Renal cortical epithelial cell (primary cell): ENCODE measurements at regions not wholly inside any gene's neighbourhood (a gene's known extent, or its start where the extent isn't known, plus 50 kb on each side); places are given as distances from the start of the nearest gene placed in this dataset.
"Not testable (repeated sequence)": the region's sequence is repeated elsewhere in the genome, so short reads cannot be mapped to it uniquely, and the experiment has no call there.

Experiments used
- DNase-seq: peaks from one replicate; pipeline ENCODE4 v3.0.0-alpha.2; 2011; ENCODE audit warnings: low read depth

DNA sequence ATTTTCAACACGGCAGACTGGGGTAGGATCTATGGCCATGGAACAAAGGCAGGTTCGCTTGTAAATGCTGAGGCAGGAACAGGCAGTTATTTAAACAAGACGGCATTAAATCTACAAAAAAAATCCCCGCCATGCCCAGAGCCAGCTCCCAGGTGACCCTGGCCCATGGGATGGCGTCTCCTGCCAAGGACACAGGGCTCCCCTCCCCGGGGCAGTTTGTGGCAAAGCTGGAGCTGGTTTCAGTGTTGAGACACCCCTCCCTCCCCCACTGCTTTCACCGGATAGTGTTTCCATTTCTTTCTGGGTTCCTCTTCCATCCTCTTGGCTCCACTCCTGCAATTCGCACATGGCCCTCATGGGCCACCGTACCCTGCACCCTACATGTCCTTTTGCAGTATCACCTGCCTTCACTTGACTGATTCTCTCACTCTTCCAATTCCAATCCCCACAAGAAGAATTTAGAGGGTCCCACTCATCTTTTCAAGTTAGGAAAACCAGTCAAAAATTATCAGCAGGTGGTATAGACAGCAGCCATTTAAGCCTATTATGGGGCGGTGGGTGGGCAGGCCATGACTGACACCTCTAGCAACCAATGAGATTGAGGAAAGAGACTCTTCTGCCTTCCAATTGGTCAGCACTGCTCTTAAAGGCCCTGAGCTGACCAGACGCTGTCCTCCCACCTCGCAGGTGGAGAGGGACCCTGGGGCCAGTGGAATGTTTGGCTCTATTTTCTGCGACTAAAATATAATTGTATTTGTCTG lies 52.0 kb downstream of the OLIG1 start:
- DNase-seq, result no peak

DNA sequence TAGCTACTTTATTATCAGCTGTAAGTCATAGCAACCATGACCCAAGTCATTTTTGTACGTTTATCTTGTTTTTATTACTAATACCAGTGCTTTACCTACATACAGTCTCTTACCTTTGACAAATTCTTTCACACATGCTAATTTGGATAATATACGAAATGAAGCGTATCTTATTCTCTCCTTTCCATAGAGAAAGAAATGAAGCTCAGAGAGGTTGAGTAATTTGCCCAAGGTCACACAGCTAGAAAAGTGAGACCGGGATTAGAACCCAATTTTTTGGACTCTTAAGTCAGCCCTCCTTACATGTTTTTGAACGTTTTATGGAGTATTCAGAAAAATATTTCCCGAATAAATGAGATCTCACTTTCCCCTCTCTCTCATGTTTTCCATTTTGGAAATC lies 52.6 kb downstream of the OLIG1 start:
- DNase-seq, result no peak

GRCh38 chr21:33123374-33124123 lies 53.6 kb downstream of the OLIG1 start:
- DNase-seq, result peak; percentile 22

DNA sequence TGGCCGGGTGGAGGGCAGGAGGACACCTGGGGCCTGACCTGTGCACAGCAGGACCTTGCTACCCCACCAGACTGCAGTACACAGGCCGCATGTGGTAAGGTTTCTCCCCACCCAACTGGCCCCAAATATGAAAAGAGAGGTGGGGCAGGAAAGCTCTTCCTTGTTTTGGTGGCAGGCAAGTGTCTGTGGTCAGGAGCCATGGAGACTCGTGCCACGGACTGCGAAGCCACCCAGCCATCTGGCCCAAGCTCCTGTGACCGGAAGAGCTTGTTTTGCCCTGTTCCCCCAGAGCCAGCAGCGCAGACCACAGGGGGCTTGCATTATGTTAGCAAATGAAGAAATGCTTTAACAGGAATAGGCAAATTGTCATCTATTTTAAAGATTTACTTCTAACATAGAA lies 54.9 kb downstream of the OLIG1 start:
- no peak for DNase-seq

DNA sequence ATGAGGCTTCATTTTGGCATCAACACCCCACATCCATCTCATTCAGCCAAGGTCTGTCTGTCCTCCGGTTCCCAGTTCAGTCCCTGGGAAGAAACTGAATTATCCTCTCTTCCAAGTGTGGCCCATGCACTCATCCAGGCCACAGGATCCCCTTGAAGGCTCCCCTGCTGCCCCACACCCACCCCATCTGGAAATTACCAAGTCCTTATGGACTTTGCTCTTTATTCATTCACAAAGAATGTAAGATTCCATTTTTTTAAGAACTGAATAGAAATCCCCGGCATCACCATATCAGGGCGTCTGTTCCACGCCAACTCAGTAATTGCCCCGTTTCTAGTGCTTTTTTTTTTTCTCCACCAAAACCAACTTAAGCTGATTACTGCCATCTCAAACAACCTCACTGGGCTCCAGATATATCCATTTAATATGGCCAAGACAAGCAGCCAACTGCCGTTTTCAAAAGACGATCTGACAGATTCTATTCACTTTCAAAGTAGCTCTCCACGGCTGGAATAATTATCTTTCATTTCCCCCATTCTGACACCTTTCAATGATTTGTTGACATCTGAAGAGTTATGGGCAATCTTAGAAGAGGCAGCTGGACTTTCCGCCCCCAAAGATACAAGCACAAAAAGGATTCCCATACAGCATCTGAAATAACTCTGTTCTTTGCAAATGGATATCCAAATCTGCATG lies 55.9 kb downstream of the OLIG1 start:
- DNase-seq, result peak; percentile 2

DNA sequence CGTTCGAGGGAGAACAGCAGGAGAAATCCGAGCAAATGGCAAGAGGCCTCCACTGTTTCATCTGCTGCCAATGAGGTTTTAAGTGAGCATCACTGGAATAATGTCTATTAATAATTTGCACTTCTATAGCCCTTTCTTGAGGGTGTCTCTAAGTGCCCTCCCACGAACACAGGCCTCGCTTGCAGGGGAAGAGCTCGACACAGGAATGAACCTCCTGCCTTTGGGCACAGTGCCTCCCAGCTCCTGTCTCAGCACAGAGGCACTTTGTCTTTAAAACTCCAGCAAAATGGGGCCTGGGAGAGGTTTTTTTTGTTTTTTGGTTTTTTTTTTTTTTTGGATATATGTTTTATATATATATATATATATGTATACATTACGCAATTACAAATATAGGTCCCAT lies 56.6 kb downstream of the OLIG1 start:
- no peak for DNase-seq

- DNase-seq, result peak; percentile 45
Measured at GRCh38 chr21:33127154-33127867, 57.4 kb downstream of the OLIG1 start.

GRCh38 chr21:33127868-33128242 lies 57.9 kb downstream of the OLIG1 start:
- no peak for DNase-seq

GRCh38 chr21:33128538-33128937 lies 58.6 kb downstream of the OLIG1 start:
- DNase-seq, result no peak

DNA sequence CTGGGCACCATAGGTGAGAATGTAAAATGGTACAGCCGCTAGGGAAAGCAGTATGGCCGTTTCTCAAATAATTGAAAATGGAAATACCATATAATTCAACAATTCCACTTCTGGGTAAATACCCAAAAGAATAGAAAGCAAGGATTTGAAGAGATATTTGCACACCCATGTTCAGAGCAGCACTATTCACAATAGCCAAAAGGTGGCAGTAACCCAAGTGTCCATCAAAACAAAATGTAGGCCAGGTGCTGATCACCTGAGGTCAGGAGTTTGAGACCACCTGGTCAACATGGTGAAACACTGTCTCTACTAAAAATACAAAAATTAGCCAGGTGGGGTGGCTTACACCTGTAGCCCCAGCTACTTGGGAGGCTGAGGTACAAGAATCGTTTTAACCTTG lies 62.1 kb downstream of the OLIG1 start:
- no peak for DNase-seq

GRCh38 chr21:33133892-33134291 lies 64.0 kb downstream of the OLIG1 start:
- DNase-seq, result no peak

DNA sequence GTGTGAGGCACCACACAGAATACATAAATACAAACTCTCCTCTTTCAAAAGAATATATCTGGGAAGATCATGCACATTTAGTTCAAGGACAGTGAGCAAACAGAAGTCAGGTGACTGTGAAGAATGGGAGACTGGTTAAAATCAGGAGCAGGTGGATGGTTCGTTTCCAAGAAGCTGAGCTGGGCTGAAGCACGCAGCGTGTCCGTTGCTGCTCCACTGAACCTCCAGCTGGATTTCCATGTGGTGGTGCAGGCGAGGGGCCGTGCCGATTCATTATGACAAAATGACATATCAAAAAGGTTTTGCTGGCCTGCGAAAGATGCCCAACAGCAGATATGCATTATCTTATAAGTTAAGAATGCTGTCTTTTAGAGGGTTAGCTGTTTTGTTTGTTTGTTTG lies 66.0 kb downstream of the OLIG1 start:
- DNase-seq, result no peak

DNA sequence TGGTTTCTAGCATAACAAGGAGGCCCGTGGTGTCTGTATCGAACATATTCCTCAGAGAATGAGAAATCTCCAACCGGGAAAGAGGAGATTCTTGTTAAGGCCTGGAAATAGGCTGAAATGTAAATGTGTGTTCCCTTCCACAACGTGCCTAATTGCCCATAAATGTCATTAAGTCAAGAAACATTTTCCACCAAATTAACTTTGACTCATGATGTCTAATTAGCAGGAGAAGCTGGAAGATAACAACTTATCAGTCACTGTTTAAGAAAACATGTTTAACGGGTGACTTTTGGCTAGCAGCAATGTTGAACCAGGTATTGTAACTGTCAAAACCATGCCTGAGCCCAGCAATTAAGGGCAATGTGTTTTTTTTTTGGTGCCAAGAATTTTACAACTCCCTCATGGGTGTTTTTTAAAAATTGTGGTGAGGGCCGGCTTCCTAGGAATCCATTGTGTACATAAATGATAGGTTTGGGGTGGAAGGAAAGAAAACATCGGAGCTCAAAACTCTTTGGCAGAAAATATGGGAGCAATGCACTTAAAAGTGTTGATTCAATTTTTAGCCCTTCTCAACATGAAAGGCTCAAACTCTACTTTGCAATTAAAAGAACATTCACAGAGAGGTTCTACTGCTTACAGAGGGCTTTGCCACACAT lies 67.0 kb downstream of the OLIG1 start:
- DNase-seq, result no peak

DNA sequence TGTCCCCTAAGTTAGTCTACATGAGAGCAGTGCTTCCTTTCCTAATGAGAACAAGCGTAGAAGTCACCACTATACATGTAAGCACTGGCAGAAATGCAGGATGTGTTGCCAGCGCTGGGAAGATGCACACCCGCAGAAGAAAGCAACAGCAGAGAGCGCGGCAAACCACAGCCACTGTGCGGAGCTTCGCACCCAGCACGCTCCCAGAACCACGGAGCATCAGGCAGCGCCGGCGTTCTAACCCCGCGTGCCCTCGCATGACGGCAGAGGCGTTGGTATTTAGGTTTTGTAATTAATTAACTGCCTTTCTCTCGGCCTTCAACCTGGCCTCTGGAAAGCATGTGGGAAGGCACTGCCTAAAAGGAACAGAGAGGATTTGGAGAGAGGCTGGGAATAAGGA lies 69.1 kb downstream of the OLIG1 start:
- DNase-seq, result no peak

- no peak for DNase-seq
Measured at GRCh38 chr21:33140288-33140687, 70.3 kb downstream of the OLIG1 start.

- DNase-seq, result no peak
Measured at GRCh38 chr21:33146467-33146866, 76.5 kb downstream of the OLIG1 start.

DNA sequence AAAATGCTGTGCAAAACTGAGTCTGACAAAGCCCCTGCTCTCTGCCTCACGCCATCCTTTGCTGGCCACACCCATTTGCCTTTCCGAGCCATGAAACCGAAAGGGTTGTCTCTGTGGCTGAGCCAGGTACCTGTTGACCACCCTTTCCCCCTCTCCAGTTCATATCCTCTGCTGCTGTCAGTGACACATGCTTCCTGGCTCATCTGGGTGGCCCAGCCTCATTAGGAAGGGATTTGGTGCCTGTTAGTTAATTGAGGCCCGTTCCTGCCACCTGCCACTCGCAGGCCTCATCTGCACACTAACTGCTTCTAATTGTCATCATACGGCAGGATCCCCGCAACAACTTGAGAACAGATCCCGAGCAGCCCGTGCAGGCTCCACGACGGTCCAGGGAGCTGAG lies 79.2 kb downstream of the OLIG1 start:
- DNase-seq, result no peak

DNA sequence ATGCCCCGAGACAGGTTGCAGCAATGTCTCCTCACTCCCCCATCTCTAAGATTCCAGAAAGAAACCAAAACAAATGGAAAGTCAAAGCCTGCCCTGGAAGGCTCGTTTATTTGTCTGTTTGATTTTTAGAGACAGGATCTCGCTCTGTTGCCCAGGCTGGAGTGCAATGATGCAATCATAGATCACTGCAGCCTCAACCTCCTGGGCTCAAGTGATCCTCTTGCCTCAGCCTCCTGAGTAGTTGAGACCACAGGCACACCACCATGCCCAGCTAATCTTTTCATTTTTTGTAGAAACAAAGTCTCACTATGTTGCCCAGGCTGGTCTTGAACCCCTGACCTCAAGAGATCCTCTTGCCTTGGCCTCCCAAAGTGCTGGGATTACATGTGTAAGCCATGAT lies 78.8 kb upstream of the IFNAR2 start:
- not testable (repeated sequence) for DNase-seq

GRCh38 chr21:33151941-33152731 lies 77.6 kb upstream of the IFNAR2 start:
- no peak for DNase-seq

DNA sequence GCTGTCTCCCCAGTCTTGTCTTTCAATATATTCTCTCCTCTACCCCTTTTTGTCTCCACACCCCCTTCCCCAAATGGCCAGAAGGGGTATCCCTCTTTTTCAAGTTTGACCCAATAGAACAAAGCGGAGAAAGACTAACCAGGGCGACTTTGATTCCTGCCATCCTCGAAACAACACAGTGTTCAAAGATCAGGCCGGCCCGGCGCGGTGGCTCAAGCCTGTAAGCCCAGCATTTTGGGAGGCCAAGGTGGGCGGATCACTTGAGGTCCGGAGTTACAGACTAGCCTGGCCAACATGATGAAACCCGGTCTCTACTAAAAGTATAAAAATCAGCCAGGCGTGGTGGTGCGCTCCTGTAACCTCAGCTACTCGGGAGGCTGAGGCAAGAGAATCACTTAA lies 77.0 kb upstream of the IFNAR2 start:
- no peak for DNase-seq

GRCh38 chr21:33155005-33155404 lies 74.7 kb upstream of the IFNAR2 start:
- DNase-seq, result no peak
